Fibroblast of mammary gland (primary cell): ENCODE measurements at regions not wholly inside any gene's neighbourhood (a gene's known extent, or its start where the extent isn't known, plus 50 kb on each side); places are given as distances from the start of the nearest gene placed in this dataset.
"Not testable (repeated sequence)": the region's sequence is repeated elsewhere in the genome, so short reads cannot be mapped to it uniquely, and the experiment has no call there.

Experiments
- DNase-seq: peaks from one replicate; pipeline ENCODE4 v3.0.0-alpha.2; 2010; ENCODE audit warnings: low read depth
- H3K4me3 ChIP-seq: 2 replicates; pipeline ENCODE4 v1.5.1; 2011; ENCODE audit warnings: low read depth, mild to moderate bottlenecking, low read length, moderate library complexity; ENCODE audit not compliant: control insufficient read depth
- CTCF ChIP-seq: conservative IDR thresholded peaks from 2 replicates; pipeline ENCODE4 v1.5.1; 2011; ENCODE audit warnings: low read depth, low read length, inconsistent platforms; ENCODE audit not compliant: control insufficient read depth, insufficient read depth

GRCh38 chr17:83202002-83203000, 122.9 kb downstream of the METRNL start:
- no peak overlapping the region for H3K4me3 ChIP-seq
- DNase-seq, result no peak
- no peak for TF ChIP-seq CTCF

- H3K4me3 ChIP-seq, result no peak overlapping the region
- DNase-seq, result peak; percentile 99
- TF ChIP-seq CTCF, result no peak
Measured at GRCh38 chr17:83203073-83203471, 123.7 kb downstream of the METRNL start.

GRCh38 chr17:83203472-83204221, 124.2 kb downstream of the METRNL start:
- no peak for TF ChIP-seq CTCF
- peak; percentile 68 for DNase-seq
- H3K4me3 ChIP-seq, result no peak overlapping the region

- no peak for DNase-seq
- TF ChIP-seq CTCF, result no peak
- no peak overlapping the region for H3K4me3 ChIP-seq
Measured at GRCh38 chr17:83204230-83204725, 124.9 kb downstream of the METRNL start.

GRCh38 chr17:83204736-83205386, 125.5 kb downstream of the METRNL start:
- not testable (repeated sequence) for H3K4me3 ChIP-seq, DNase-seq

- peak; percentile 68 for DNase-seq
- not testable (repeated sequence) for H3K4me3 ChIP-seq
Measured at GRCh38 chr17:83205387-83206035, 126.1 kb downstream of the METRNL start.

- DNase-seq, H3K4me3 ChIP-seq: not testable (repeated sequence)
Measured at GRCh38 chr17:83206036-83206394, 126.6 kb downstream of the METRNL start.

- DNase-seq, H3K4me3 ChIP-seq: not testable (repeated sequence)
Measured at GRCh38 chr17:83206819-83207588, 127.6 kb downstream of the METRNL start.

GRCh38 chr17:83247001-83247400, 167.6 kb downstream of the METRNL start:
- H3K4me3 ChIP-seq, DNase-seq: not testable (repeated sequence)
